MG63 (cell line): ENCODE measurements at regions not wholly inside any gene's neighbourhood (a gene's known extent, or its start where the extent isn't known, plus 50 kb on each side); places are given as distances from the start of the nearest gene placed in this dataset.

ENCODE experiments used
- DNase-seq: peaks from one replicate; pipeline ENCODE4 v3.0.0-alpha.2; 2020
- H3K27me3 ChIP-seq: fragments of 250-450 bp; sonication (Bioruptor Pico); 2 replicates; pipeline ENCODE4 v1.5.1; 2020; ENCODE audit warnings: mild to moderate bottlenecking, moderate library complexity
- H3K36me3 ChIP-seq: fragments of 250-450 bp; sonication (Bioruptor Pico); 2 replicates; pipeline ENCODE4 v1.5.1; 2020; ENCODE audit warnings: mild to moderate bottlenecking, moderate library complexity
- H3K4me3 ChIP-seq: fragments of 250-450 bp; sonication (Bioruptor Pico); 2 replicates; pipeline ENCODE4 v1.5.1; 2020; ENCODE audit warnings: mild to moderate bottlenecking, moderate library complexity
- H3K9me3 ChIP-seq: fragments of 250-450 bp; sonication (Bioruptor Pico); 2 replicates; pipeline ENCODE4 v1.5.1; 2020; ENCODE audit warnings: mild to moderate bottlenecking, moderate library complexity

GRCh38 chr15:87632364-87632763, 624.2 kb downstream of the NTRK3 start:
- Histone ChIP-seq H3K9me3 (no peaks in the 10 kb centered on the region), H3K4me3 (no peak overlapping the region), H3K36me3 (no peaks in the 10 kb centered on the region), H3K27me3 (no peaks in the 10 kb centered on the region)
- DNase-seq, result no peak

DNA sequence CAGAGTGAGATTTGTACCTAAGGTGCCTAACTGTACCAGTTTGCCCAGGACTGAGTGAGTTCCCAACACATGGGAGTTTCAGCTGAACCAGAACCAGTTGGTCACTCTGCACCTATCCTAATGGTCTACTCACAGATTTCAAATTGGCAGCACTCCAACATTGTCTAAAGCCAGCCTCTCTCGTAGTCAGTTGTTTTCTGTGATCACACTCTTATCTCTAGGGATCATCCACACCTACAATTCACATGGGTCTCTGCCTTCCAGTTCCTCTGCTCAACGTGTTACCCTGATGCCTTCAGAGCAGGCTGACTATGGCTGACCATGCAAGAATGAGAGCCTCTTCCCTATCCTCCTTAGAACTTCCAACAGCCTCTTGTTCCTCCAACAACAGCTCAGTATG, 624.8 kb downstream of the NTRK3 start:
- no peak for DNase-seq
- Histone ChIP-seq H3K27me3 (no peaks in the 10 kb centered on the region), H3K9me3 (no peaks in the 10 kb centered on the region), H3K36me3 (no peaks in the 10 kb centered on the region), H3K4me3 (no peak overlapping the region)

- Histone ChIP-seq H3K9me3 (no peaks in the 10 kb centered on the region), H3K27me3 (no peaks in the 10 kb centered on the region), H3K4me3 (no peak overlapping the region), H3K36me3 (no peaks in the 10 kb centered on the region)
- DNase-seq, result no peak
Measured at GRCh38 chr15:87631093-87631492, 625.4 kb downstream of the NTRK3 start.

DNA sequence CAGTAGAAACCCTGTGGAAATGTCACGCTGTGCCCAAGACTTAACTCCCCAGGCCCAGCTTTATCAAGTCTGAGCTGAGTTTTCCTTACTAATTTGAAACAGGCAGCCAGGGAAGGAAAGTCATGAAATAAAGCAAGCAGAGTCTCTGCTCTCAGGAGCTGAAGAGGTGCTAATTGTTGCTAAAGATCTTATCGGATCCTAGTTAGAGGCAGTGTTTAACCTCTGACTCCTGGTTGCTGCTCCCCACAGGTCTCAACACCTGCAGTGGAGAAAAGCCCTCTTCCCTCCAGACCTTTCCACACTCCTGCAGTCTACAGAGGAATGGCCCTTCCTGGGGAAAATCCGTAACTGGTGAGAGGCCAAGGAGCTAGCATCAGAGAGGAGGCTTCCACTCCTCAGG, 628.2 kb downstream of the NTRK3 start:
- H3K27me3 ChIP-seq, result no peaks in the 10 kb centered on the region
- H3K36me3 ChIP-seq, result no peaks in the 10 kb centered on the region
- no peaks in the 10 kb centered on the region for H3K9me3 ChIP-seq
- H3K4me3 ChIP-seq, result no peak overlapping the region
- no peak for DNase-seq

- Histone ChIP-seq H3K36me3 (no peaks in the 10 kb centered on the region), H3K9me3 (no peaks in the 10 kb centered on the region; the same call in 1 of the 2 replicates), H3K27me3 (no peaks in the 10 kb centered on the region)
Measured at GRCh38 chr15:87626860-87627259, 629.7 kb downstream of the NTRK3 start.

GRCh38 chr15:87623832-87624231, 632.7 kb downstream of the NTRK3 start:
- Histone ChIP-seq H3K4me3 (no peak overlapping the region), H3K9me3 (peaks cover 4% of the 10 kb centered on the region), H3K36me3 (no peaks in the 10 kb centered on the region), H3K27me3 (no peaks in the 10 kb centered on the region)
- DNase-seq, result no peak

More at GRCh38 chr15:87626860-87627259, 629.7 kb downstream of the NTRK3 start:
- no peak for DNase-seq
- H3K4me3 ChIP-seq, result no peak overlapping the region

DNA sequence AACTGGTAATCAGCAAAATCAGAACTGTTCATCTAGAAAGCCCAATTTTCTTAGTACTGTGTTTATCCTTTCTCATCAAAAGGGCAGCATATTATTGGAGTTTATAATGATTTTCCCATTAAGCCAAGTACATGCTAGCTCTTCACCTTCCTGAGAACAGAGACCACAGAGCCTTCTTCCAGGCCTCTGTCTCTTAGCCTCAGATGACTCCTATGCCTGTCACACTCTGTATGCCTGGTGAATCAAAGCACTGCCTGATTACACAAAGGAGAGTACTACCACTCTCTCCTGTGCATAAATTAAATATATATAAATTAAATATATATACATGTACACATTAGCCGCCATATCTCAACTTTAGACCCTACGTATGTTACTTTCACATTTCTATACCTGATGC, 636.1 kb downstream of the NTRK3 start:
- no peaks in the 10 kb centered on the region for H3K27me3 ChIP-seq
- no peak overlapping the region for H3K4me3 ChIP-seq
- DNase-seq, result no peak
- H3K9me3 ChIP-seq, result peaks cover 4% of the 10 kb centered on the region
- no peaks in the 10 kb centered on the region for H3K36me3 ChIP-seq

- peaks cover 4% of the 10 kb centered on the region for H3K9me3 ChIP-seq
- no peak overlapping the region for H3K4me3 ChIP-seq
- no peaks in the 10 kb centered on the region for H3K36me3 ChIP-seq
- DNase-seq, result peak; percentile 64
- H3K27me3 ChIP-seq, result no peaks in the 10 kb centered on the region
Measured at GRCh38 chr15:87619161-87619960, 637.2 kb downstream of the NTRK3 start.

GRCh38 chr15:87618203-87618725, 638.3 kb downstream of the NTRK3 start:
- peaks cover 4% of the 10 kb centered on the region for H3K9me3 ChIP-seq
- H3K4me3 ChIP-seq, result no peak overlapping the region
- H3K27me3 ChIP-seq, result no peaks in the 10 kb centered on the region
- H3K36me3 ChIP-seq, result no peaks in the 10 kb centered on the region
- DNase-seq, result no peak

- Histone ChIP-seq H3K27me3 (no peaks in the 10 kb centered on the region), H3K36me3 (no peaks in the 10 kb centered on the region), H3K9me3 (no peaks in the 10 kb centered on the region), H3K4me3 (no peak overlapping the region)
- DNase-seq, result no peak
Measured at GRCh38 chr15:87614704-87615103, 641.8 kb downstream of the NTRK3 start.

DNA sequence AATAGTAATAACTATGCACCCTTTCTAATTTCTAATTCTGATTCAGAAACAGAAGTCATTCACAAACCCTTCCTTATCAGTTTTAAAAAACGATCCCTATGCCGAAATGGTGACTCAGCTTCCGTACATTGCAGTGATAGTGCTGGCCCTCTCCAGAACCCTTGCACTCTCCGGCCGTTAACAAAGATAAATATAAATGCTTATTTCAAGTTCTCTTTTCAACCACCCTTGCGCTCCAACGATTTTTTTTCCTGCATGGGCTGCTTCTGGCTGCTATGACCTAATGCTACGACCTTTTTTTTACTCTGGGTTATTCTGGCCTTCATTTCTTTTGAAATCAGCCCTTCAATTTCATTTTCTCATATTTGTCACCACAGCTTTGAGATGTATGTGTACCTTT, 646.2 kb downstream of the NTRK3 start:
- no peak for DNase-seq
- no peak overlapping the region for H3K4me3 ChIP-seq
- no peaks in the 10 kb centered on the region for H3K9me3 ChIP-seq
- no peaks in the 10 kb centered on the region for H3K27me3 ChIP-seq
- no peaks in the 10 kb centered on the region for H3K36me3 ChIP-seq

DNA sequence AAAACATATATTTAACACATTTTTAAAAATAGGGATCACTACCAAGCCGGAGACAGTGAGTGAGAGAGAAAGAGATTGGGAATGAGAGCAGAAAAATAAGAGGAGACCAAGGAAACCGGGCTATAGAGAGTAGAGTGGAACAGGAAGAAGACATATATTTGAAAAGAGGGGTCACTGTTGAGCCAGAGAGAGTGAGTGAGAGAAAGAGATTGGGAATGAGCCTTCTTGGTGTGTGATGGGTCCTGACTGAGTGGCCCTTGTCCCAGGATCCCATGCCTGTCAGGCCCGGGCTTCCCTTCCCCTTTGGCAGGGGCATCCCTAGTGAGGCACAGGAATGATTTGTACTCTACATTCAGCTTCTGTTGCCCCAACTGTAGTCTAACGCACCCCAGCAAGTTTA, 646.6 kb downstream of the NTRK3 start:
- H3K36me3 ChIP-seq, result no peaks in the 10 kb centered on the region
- no peaks in the 10 kb centered on the region for H3K9me3 ChIP-seq
- H3K27me3 ChIP-seq, result no peaks in the 10 kb centered on the region
- H3K4me3 ChIP-seq, result no peak overlapping the region
- no peak for DNase-seq

DNA sequence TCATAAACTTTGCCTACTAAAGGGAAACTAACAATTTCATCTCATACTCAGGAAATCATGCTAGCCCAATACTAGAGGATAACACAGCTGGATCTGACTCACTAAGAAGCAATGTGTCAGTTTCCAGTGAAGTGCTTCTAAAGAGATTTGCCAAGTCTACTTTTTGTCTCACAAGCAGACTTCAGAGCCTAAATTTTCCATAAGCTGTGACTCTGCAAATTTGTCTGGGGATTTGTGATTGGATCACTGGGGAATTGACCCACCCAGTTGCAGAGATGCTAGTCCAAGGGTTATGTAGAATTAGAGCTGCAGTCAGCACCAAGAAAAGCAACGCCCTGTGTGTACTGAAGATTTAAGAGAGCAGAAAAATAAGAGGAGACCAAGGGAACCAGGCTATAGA, 647.1 kb downstream of the NTRK3 start:
- Histone ChIP-seq H3K36me3 (no peaks in the 10 kb centered on the region), H3K4me3 (no peak overlapping the region), H3K27me3 (no peaks in the 10 kb centered on the region), H3K9me3 (no peaks in the 10 kb centered on the region)
- peak; percentile 79 for DNase-seq

GRCh38 chr15:87608238-87609028, 648.1 kb downstream of the NTRK3 start:
- no peaks in the 10 kb centered on the region for H3K9me3 ChIP-seq
- H3K4me3 ChIP-seq, result no peak overlapping the region
- no peaks in the 10 kb centered on the region for H3K27me3 ChIP-seq
- H3K36me3 ChIP-seq, result no peaks in the 10 kb centered on the region
- no peak for DNase-seq

DNA sequence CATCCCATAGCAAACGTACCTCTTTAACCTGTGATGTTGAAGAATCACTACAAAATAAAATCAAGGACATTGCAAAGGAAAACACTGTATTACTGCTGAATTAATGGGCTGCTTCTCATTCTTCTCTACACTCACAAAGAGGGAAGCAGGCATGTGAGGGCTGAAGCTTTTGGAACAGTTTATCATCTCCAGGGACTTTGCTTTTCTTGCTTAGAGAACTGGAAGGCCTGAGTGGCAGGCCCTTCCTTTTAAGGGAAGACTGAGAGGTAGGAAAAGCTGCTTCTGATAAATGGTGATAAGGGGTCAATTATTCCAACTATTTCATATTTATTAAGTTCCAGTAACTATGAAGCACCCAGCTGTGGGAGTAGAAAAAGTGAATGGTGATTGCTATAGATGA, 649.6 kb downstream of the NTRK3 start:
- DNase-seq, result no peak
- Histone ChIP-seq H3K27me3 (no peaks in the 10 kb centered on the region), H3K9me3 (no peaks in the 10 kb centered on the region), H3K36me3 (no peaks in the 10 kb centered on the region), H3K4me3 (no peak overlapping the region)

DNA sequence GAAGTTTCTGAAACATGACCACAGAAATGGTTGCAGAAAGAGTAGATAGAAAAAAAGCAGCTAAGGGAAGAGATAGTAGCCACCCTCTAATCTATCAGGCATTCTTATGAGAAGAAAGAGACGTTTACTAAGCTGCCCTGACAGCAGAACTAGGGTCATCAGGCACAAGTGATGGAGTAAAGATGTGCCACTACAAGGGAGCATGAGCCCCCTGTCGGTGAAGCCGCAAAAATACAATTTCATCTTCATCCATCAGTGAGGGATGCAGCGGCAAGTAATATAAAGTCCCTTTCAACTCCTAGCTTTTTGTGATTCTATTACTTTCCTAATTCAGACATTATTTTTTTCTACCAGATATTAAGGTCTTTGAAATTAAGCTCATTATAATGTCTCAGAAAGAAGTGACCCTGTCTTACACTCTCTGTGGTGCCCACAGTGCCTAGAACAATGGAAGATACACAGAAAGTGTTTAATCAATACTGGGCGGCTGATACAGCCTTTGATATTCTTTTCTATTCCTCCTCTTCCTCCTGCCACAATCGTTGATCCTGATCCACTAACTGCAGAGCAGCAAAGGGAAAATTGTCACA, 651.6 kb downstream of the NTRK3 start:
- no peaks in the 10 kb centered on the region for H3K36me3 ChIP-seq
- H3K4me3 ChIP-seq, result no peak overlapping the region
- no peaks in the 10 kb centered on the region for H3K27me3 ChIP-seq
- no peak for DNase-seq
- no peaks in the 10 kb centered on the region for H3K9me3 ChIP-seq

- Histone ChIP-seq H3K27me3 (no peaks in the 10 kb centered on the region), H3K36me3 (no peaks in the 10 kb centered on the region), H3K9me3 (no peaks in the 10 kb centered on the region), H3K4me3 (no peak overlapping the region)
- no peak for DNase-seq
Measured at GRCh38 chr15:87602371-87602770, 654.2 kb downstream of the NTRK3 start.
